ENCODE measurements at regions not wholly inside any gene's neighbourhood (a gene's known extent, or its start where the extent isn't known, plus 50 kb on each side); places are given as distances from the start of the nearest gene placed in this dataset.
A peak's percentile ranks its signal among the peaks of the same experiment; 100 is the strongest.
"Not testable (repeated sequence)": the region's sequence is repeated elsewhere in the genome, so short reads cannot be mapped to it uniquely, and the experiment has no call there.

- no peak for DNase-seq
Observed at GRCh38 chr2:223475901-223476300, 126.3 kb downstream of the SCG2 start.

- DNase-seq: no peak
Observed at GRCh38 chr2:223477318-223477717, 124.8 kb downstream of the SCG2 start.

GRCh38 chr2:223481486-223481885 lies 120.7 kb downstream of the SCG2 start:
- no peak for DNase-seq

GRCh38 chr2:223486751-223487150 lies 115.4 kb downstream of the SCG2 start:
- DNase-seq: no peak

- no peak for DNase-seq
Observed at GRCh38 chr2:223487214-223487846, 114.8 kb downstream of the SCG2 start.

GRCh38 chr2:223488814-223489213 lies 113.3 kb downstream of the SCG2 start:
- DNase-seq: peak; percentile 28 to 67

- no peak for DNase-seq
Observed at GRCh38 chr2:223494496-223494895, 107.7 kb downstream of the SCG2 start.

- no peak for DNase-seq
Observed at GRCh38 chr2:223494942-223495341, 107.2 kb downstream of the SCG2 start.

GRCh38 chr2:223496853-223497252 lies 105.3 kb downstream of the SCG2 start:
- DNase-seq: not testable (repeated sequence)

GRCh38 chr2:223500709-223501108 lies 101.5 kb downstream of the SCG2 start:
- DNase-seq: no peak

- DNase-seq: no peak
Observed at GRCh38 chr2:223501641-223502040, 100.5 kb downstream of the SCG2 start.

GRCh38 chr2:223503746-223504145 lies 98.4 kb downstream of the SCG2 start:
- DNase-seq: no peak

GRCh38 chr2:223508372-223508771 lies 93.8 kb downstream of the SCG2 start:
- DNase-seq: no peak

GRCh38 chr2:223510713-223511112 lies 91.4 kb downstream of the SCG2 start:
- DNase-seq: no peak

GRCh38 chr2:223511168-223511567 lies 91.0 kb downstream of the SCG2 start:
- no peak for DNase-seq

GRCh38 chr2:223513771-223514455 lies 88.2 kb downstream of the SCG2 start:
- DNase-seq: no peak

GRCh38 chr2:223519471-223519870 lies 82.7 kb downstream of the SCG2 start:
- no peak for DNase-seq

GRCh38 chr2:223522796-223523195 lies 79.4 kb downstream of the SCG2 start:
- DNase-seq: no peak

- no peak for DNase-seq
Observed at GRCh38 chr2:223523551-223524001, 78.6 kb downstream of the SCG2 start.

- no peak for DNase-seq
Observed at GRCh38 chr2:223524066-223524465, 78.1 kb downstream of the SCG2 start.

- DNase-seq: no peak
Observed at GRCh38 chr2:223526106-223526505, 76.1 kb downstream of the SCG2 start.

- no peak for DNase-seq
Observed at GRCh38 chr2:223528036-223528435, 74.1 kb downstream of the SCG2 start.

- no peak for DNase-seq
Observed at GRCh38 chr2:223529696-223530095, 72.5 kb downstream of the SCG2 start.

GRCh38 chr2:223530811-223531210 lies 71.3 kb downstream of the SCG2 start:
- DNase-seq: no peak

- DNase-seq: no peak
Observed at GRCh38 chr2:223532161-223532560, 70.0 kb downstream of the SCG2 start.

Data from NCI-H2081 (cell line).